ENCODE measurements at regions not wholly inside any gene's neighbourhood (a gene's known extent, or its start where the extent isn't known, plus 50 kb on each side); places are given as distances from the start of the nearest gene placed in this dataset.

DNA sequence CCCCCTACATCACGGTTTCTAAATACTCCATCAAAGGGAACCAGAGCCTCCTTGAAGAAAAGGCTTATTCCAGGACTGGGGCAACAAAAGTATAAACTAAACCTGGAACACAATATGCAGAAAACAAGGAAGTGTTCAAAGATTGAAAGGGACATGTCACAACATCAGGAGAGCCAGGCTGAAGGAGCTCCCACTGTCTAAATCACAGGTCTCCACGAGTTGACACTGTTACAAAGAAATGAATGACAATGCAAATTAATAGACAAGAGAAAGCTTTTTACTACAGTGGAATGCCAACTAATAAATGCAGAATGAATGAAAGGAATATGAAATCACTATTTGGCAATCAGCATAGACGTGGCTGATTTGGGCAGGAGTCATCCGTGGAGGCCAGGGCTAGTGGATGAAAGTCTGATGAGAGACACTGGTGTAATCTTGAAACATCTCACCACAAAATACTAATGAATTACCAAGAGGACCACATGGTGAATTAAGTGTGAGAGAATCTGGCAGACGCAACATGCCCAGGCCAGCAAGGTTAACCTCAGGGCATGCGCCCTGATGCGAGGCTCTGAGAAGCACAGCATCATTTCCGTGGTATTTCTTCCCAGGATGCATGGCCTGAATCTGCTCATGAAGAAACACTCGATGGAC, 123.8 kb upstream of the TJP1 start:
- DNase-seq, result no peak

DNA sequence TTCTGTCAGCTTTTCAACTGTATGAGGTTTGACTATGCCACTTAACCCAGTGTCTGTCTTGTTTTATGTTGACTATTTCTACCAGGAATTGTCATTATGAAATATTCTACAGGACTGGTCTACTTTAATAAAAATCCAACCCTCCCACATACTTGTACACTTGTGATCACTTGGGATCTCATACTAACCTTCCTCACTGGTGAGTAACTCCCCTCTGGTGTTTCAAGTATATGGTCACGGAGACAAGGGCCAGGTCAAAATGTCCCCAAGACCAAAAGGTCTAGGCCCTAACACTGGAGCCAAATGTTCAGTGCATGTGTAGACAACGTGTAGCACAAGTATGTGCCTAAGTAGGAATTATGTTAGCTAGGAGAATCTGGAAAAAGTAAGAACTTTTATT, 122.7 kb upstream of the TJP1 start:
- no peak for DNase-seq

DNA sequence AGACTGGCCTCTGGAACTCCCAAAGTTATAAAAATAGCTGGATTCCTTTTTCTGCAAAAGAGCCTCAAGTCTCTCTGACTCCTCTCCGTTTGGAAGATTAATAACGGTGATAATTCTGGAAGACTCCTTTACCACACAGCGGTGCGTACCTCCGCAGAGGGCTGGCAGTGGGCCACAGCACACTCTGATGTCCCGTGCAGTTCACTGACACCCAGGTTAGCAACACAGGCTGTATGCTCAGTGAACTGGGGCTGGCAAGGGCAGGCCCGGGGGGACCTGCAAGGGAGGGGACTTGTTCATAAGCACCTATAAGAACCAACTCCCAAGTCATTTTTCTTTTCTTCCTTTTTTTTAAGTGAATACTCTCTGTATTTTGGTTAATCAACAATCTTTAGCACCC, 120.3 kb upstream of the TJP1 start:
- no peak for DNase-seq

DNA sequence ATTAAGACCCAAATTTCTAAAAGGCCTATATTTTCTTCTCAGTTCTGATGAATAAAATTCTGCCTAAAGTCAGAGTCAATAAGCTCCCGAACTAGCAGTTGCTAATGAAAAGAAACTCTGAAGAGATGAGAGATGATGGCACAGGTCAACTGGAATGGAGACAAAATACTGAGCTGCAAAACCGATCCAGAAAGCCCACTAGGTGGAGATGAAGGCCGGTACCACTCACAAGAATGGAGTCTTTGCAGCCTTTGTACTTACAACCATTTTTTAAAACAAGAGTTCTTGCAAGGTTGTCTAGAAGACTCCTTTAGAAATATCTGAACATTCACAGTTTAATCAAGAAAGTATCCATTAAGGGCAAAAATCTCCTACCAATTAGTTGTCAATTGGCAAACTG, 119.9 kb upstream of the TJP1 start:
- DNase-seq, result no peak

GRCh38 chr15:29939404-29939803, 117.1 kb upstream of the TJP1 start:
- DNase-seq, result no peak

GRCh38 chr15:29938361-29939335, 116.4 kb upstream of the TJP1 start:
- no peak for DNase-seq

- no peak for DNase-seq
Observed at GRCh38 chr15:29937956-29938355, 115.7 kb upstream of the TJP1 start.

DNA sequence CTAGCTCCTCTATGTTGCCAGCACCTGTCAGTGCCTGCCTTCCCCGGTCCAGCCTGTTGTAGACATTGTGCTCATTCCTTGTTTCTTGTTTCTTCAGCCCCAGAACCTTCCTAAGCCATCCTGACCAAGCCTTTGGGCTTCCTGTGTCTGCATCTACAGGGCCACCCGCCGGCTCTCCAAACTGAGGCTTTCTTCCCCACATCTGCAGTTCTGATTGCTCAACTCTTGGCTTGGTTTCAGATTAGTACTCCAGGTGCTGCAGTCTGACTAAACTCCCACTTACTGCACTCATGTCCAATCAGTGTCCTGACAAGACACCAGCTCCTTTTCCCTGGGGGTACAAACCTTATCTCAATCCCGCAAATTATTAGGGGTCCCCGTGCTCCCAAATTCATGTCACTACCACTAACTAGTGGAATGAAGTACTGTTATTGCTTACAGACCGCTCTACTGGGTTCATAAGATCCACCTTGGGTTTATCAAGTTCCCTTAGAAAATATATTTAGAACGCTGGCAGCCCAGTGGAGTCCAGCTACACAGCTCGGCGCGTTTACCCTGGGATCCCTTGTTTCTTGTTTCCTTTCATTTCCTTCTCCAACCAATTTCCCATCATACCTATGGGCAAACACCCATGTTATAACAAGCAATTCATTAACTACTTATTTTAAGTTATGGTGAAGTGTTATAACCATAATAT, 114.2 kb upstream of the TJP1 start:
- DNase-seq, result no peak

- DNase-seq, result no peak
Observed at GRCh38 chr15:29935296-29936004, 113.2 kb upstream of the TJP1 start.

GRCh38 chr15:29934251-29934650, 112.0 kb upstream of the TJP1 start:
- DNase-seq, result no peak

- DNase-seq, result no peak
Observed at GRCh38 chr15:29933042-29933803, 111.0 kb upstream of the TJP1 start.

DNA sequence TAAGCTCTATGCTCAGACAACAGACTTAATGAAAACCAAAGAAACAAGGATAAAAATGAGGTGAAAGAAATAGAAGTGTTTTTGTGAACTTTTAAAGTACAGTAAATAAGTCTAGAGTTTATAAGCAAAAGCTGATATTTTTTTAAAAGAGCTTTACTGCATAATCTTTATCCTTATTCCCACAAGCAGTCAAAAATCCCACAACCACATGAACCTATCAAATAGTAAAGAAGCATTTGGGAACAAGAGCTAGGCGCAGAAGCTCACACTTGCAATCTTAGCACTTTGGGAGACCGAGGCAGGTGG, 103.8 kb upstream of the TJP1 start:
- no peak for DNase-seq

DNA sequence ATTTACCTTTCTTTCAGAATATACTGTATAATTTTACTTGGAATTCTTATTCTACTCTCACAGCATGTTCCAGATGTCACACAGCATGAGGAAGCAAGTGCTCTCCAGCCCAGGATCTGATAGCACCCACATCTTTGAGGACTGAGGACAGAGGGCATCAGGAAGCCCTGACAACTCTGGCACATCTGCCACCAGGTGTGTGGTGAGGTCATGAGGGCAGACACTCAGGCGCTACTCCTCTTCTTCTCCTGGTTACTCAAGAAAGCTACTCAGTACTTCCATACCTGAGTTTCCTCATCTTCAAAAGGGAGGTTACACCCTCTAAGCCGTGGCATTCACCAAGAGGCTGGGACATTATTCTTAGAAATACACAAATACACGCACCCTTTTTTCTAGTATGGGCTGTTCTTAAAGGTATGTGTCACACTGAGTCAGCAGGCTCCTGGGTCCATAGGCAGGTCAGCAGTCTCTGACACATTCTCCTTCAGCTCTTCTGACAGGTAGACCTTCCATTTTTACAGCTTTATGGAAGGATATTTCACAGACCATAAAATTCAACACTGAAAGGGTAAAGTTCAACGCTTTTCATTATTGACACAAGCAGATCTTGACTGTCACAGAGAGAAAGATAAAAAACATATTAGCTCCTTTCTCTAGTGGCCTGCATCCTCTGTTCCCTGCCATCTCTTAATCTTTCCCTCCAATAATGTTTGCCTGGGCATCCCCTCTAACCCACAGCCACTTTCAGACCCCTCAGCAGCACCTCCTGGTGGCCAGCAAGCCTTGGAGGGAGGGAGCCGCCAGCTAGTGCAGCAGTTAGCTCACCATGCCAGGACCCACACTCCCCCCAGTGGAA, 103.2 kb upstream of the TJP1 start:
- peak; percentile 75 for DNase-seq

- DNase-seq, result peak; percentile 28
Observed at GRCh38 chr15:29924750-29925149, 102.5 kb upstream of the TJP1 start.

- DNase-seq, result no peak
Observed at GRCh38 chr15:29922191-29922590, 99.9 kb upstream of the TJP1 start.

GRCh38 chr15:29921130-29921601, 98.9 kb upstream of the TJP1 start:
- no peak for DNase-seq

DNA sequence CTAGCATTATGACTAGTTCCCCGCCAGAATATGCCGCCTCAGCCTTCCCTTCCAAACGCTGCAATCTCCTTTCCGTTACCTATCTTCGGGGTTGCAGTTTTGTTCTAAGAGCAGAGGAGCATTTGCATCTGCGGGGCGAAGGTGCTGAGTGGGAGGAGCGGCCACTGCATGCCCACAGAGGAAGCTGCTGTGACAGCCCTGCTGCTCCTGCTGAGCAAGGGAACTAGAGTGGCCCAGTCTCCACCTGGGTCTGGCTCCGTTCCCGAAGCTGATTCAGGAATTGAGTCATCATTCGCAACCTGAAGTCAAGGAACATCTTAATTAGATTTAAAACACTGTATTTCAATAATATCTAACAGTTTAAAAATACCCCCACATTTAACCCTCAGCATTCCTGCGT, 98.2 kb upstream of the TJP1 start:
- no peak for DNase-seq

- DNase-seq, result no peak
Observed at GRCh38 chr15:29919380-29919881, 97.2 kb upstream of the TJP1 start.

- DNase-seq, result no peak
Observed at GRCh38 chr15:29917600-29918597, 95.6 kb upstream of the TJP1 start.

DNA sequence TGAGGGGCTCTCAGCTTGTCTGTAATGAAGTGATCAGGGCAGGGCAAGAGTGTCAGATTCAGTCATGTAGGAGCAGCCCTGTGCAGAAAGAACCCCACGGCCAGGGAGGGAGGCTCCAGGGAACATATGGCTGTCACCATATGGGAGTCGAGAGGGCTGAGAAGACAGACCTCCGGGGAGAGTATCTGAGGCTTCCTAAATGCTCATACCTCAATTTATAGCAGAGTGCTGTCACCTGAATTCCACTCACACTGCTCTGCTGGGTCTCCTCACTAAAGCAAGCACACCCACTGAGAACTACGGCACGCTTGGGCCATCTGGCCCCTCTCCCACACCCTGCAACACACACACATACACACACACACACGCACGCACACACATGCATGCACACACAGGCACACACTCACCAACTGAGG, 92.3 kb upstream of the TJP1 start:
- no peak for DNase-seq
